WTC11 (cell line): ENCODE measurements at regions not wholly inside any gene's neighbourhood (a gene's known extent, or its start where the extent isn't known, plus 50 kb on each side); places are given as distances from the start of the nearest gene placed in this dataset.
A peak's percentile ranks its signal among the peaks of the same experiment; 100 is the strongest.

Source experiments
- ATAC-seq: fragments of 200-7000 bp; cut with Tn5 transposase; 2 replicates; pipeline ENCODE4 v1.10.0; 2021; ENCODE audit warnings: mild to moderate bottlenecking, moderate library complexity
- CTCF ChIA-PET: fragments of 300-600 bp; sonication (Branson Sonifier 250); formaldehyde crosslinking; loops from one replicate; lab custom pipeline; 2021; ENCODE audit warnings: antibody characterized with exemption; lab: Charles Lee
- POLR2A ChIA-PET: fragments of 350-600 bp; sonication (Branson Sonifier 250); formaldehyde crosslinking; loops from one replicate; lab custom pipeline; 2021; ENCODE audit warnings: antibody characterized with exemption; lab: Charles Lee
- DNase-seq: peaks from one replicate; pipeline ENCODE4 v3.0.0; 2021; ENCODE audit warnings: low spot score
- H3K27ac Mint-ChIP-seq: 2 replicates; pipeline ENCODE4 v1.8.0; 2021; ENCODE audit warnings: mixed read lengths
- H3K27me3 Mint-ChIP-seq: 2 replicates; pipeline ENCODE4 v1.8.0; 2021; ENCODE audit warnings: low read depth, mild to moderate bottlenecking, moderate library complexity, mixed read lengths
- H3K36me3 Mint-ChIP-seq: 2 replicates; pipeline ENCODE4 v1.8.0; 2021; ENCODE audit warnings: mixed read lengths
- H3K4me1 Mint-ChIP-seq: 2 replicates; pipeline ENCODE4 v1.8.0; 2022; ENCODE audit warnings: mixed read lengths
- H3K4me3 Mint-ChIP-seq: 2 replicates; pipeline ENCODE4 v1.8.0; 2021; ENCODE audit warnings: mild to moderate bottlenecking, moderate library complexity, mixed read lengths
- H3K9me3 Mint-ChIP-seq: 2 replicates; pipeline ENCODE4 v1.8.0; 2021; ENCODE audit warnings: mixed read lengths
- AR ChIP-seq: fragments of 250-450 bp; sonication (Bioruptor Pico); IDR thresholded peaks from 2 replicates; pipeline ENCODE4 v1.9.0; 2021; ENCODE audit warnings: mild to moderate bottlenecking
- ATF2 ChIP-seq: sonication (generic); formaldehyde crosslinking; IDR thresholded peaks from 2 replicates; pipeline ENCODE4 v1.8.1; 2022; ENCODE audit warnings: low read depth, missing genetic modification reagents, borderline replicate concordance
- ATF6 ChIP-seq: sonication (generic); formaldehyde crosslinking; IDR thresholded peaks from 2 replicates; pipeline ENCODE4 v1.8.1; 2023; ENCODE audit warnings: mild to moderate bottlenecking, missing genetic modification reagents
- E2F1 ChIP-seq: sonication (generic); formaldehyde crosslinking; IDR thresholded peaks from 2 replicates; pipeline ENCODE4 v1.8.0; 2022; ENCODE audit warnings: mild to moderate bottlenecking, missing genetic modification reagents
- ELF4 ChIP-seq: sonication (generic); formaldehyde crosslinking; IDR thresholded peaks from 2 replicates; pipeline ENCODE4 v1.8.1; 2022; ENCODE audit warnings: low read depth, mild to moderate bottlenecking, moderate library complexity, missing genetic modification reagents
- GTF2I ChIP-seq: fragments of 250-450 bp; sonication (Bioruptor Pico); conservative IDR thresholded peaks from 2 replicates; pipeline ENCODE4 v1.4.0; 2021; ENCODE audit warnings: mild to moderate bottlenecking
- HMGA2 ChIP-seq: fragments of 250-450 bp; sonication (Bioruptor Pico); IDR thresholded peaks from 2 replicates; pipeline ENCODE4 v1.4.0; 2021; ENCODE audit warnings: mild to moderate bottlenecking, moderate library complexity
- NR1H2 ChIP-seq: sonication (generic); formaldehyde crosslinking; IDR thresholded peaks from 2 replicates; pipeline ENCODE4 v1.9.0; 2021; ENCODE audit warnings: mild to moderate bottlenecking, moderate library complexity, missing genetic modification reagents
- PRDM15 ChIP-seq: sonication (generic); formaldehyde crosslinking; IDR thresholded peaks from 2 replicates; pipeline ENCODE4 v1.8.0; 2022; ENCODE audit warnings: missing genetic modification reagents
- RORB ChIP-seq: fragments of 250-450 bp; sonication (Bioruptor Pico); IDR thresholded peaks from 2 replicates; pipeline ENCODE4 v1.9.0; 2021; ENCODE audit warnings: mild to moderate bottlenecking
- SMAD3 ChIP-seq: sonication (generic); formaldehyde crosslinking; IDR thresholded peaks from 2 replicates; pipeline ENCODE4 v1.8.0; 2022; ENCODE audit warnings: missing genetic modification reagents, mild to moderate bottlenecking, borderline replicate concordance
- ZNF317 ChIP-seq: sonication (generic); formaldehyde crosslinking; IDR thresholded peaks from 2 replicates; pipeline ENCODE4 v1.8.1; 2023; ENCODE audit warnings: low read depth, mild to moderate bottlenecking, moderate library complexity, missing genetic modification reagents, borderline replicate concordance
- ZNF532 ChIP-seq: fragments of 250-450 bp; sonication (Bioruptor Pico); IDR thresholded peaks from 2 replicates; pipeline ENCODE4 v1.9.0; 2021; ENCODE audit warnings: mild to moderate bottlenecking, borderline replicate concordance

GRCh38 chr4:35025152-35025834 lies 1219.0 kb downstream of the ARAP2 start (continued):
- no peak for TF ChIP-seq AR (CRISPR knock-in tag)
- TF ChIP-seq GTF2I (CRISPR knock-in tag) = no peak
- TF ChIP-seq PRDM15 (CRISPR knock-in tag) = no peak
- TF ChIP-seq E2F1 (CRISPR knock-in tag) = no peak
- no peak for TF ChIP-seq ZNF532 (CRISPR knock-in tag)
- TF ChIP-seq, all 79 proteins: peak for 0

GRCh38 chr4:35038079-35038805 lies 1206.1 kb downstream of the ARAP2 start:
- no peaks in the 10 kb centered on the region for H3K27me3 Mint-ChIP-seq
- TF ChIP-seq RORB (CRISPR knock-in tag) (no peak), SMAD3 (CRISPR knock-in tag) (no peak), NR1H2 (CRISPR knock-in tag) (no peak), PRDM15 (CRISPR knock-in tag) (no peak), ZNF317 (CRISPR knock-in tag) (no peak), HMGA2 (no peak), ATF2 (CRISPR knock-in tag) (no peak), ATF6 (no peak), ELF4 (CRISPR knock-in tag) (no peak)

More at GRCh38 chr4:35038079-35038805, 1206.1 kb downstream of the ARAP2 start:
- H3K4me1 Mint-ChIP-seq = no peaks in the 10 kb centered on the region
- ChIA-PET CTCF (no interaction called here), POLR2A (no interaction called here)
- H3K9me3 Mint-ChIP-seq = peaks cover under 1% of the 10 kb centered on the region
- H3K4me3 Mint-ChIP-seq = no peak overlapping the region
- DNase-seq = peak; percentile 14
- no peak overlapping the region for H3K27ac Mint-ChIP-seq
- H3K36me3 Mint-ChIP-seq = no peaks in the 10 kb centered on the region
- ATAC-seq = peak; percentile 16; the same call in 1 of the 2 replicates
